Left renal cortex interstitium (tissue), 4 donors: ENCODE measurements at regions not wholly inside any gene's neighbourhood (a gene's known extent, or its start where the extent isn't known, plus 50 kb on each side); places are given as distances from the start of the nearest gene placed in this dataset.
"Not testable (repeated sequence)": the region's sequence is repeated elsewhere in the genome, so short reads cannot be mapped to it uniquely, and the experiment has no call there.

Experiments used
- DNase-seq, 4 donors: peaks; one replicate each; pipeline ENCODE4 v3.0.0-alpha.2; 2013; ENCODE audit warnings: low read depth in 4 of 4, low spot score in 2 of 4, missing footprints in 1 of 4

DNA sequence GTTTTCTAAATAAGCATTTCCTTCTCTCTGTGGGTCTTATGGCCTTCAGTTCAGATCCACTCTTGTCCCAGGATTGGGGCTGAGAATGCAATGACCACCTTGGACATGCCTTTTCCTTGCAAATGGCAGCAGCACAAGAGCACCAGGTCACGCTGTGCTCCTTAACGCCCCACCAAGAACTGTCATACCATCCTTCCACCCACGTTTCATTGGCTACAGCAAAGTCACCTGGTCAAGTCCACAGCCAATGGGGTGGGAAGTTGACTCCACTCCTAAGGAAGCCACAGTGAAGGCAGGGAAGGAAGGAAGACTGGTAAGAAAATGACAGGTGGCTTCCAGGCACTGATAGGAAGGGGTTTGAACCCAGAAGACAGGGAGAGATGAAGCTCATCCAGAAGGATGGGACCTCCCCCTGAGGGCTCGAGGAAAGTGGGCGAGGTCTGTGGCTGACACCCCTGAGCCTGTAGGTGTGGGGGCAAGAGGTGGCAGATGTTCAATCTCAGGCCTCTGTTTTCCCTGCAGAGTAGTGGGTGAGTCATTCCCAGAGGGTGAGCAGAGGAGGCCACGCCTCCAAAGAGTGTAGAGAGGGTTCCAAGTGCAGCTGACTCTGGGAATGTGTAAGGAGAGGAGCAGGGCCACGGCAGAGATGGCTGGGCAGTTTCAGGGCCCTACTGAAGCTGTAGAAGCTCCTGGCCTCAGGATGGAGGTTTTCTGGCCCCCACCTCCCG lies 113.5 kb upstream of the VRK1 start:
- DNase-seq, result no peak

GRCh38 chr14:96686126-96686525 lies 111.1 kb upstream of the VRK1 start:
- DNase-seq, result no peak

DNA sequence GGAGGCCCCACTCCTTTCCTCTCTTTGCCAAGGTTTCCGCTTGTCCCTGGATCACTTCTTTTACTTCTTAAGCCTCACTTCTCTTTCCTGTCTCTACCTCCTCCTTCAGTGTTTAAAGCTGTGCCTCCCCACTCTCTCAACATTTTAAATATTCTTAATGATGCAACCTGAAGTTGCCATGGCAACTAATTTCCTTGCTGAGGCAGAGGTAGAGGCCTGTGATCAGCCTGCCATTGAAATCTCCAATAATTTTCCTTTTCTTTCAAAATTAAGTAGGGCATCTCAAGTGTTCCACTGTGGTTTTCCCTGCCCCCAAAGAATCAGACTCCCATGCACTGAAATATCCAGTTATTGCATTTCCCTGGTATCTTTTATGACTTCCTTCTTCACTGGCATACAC lies 108.6 kb upstream of the VRK1 start:
- DNase-seq, result no peak

- no peak for DNase-seq
These were observed 106.3 kb upstream of the VRK1 start for GRCh38 chr14:96690713-96691383.

- no peak for DNase-seq
These were observed 103.8 kb upstream of the VRK1 start for GRCh38 chr14:96693252-96693820.

DNA sequence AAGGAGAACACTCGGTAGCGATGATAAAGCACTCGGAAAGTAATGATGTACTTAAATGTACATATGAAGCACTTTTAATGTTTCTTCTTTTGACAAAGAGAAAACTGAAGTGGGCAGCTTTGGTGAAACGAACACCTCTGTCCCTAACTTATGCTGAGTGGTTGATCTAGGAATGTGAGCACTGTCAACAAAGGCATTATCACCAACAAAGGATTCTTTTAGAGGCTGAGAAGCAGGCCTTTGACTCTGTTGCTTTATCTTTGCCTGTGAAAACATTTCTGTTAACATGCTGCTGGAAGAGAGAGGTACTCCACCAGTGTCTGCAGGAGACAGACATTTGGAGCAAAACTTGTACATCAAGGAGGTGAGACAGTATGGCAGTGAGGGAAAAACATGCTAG lies 103.2 kb upstream of the VRK1 start:
- no peak for DNase-seq

DNA sequence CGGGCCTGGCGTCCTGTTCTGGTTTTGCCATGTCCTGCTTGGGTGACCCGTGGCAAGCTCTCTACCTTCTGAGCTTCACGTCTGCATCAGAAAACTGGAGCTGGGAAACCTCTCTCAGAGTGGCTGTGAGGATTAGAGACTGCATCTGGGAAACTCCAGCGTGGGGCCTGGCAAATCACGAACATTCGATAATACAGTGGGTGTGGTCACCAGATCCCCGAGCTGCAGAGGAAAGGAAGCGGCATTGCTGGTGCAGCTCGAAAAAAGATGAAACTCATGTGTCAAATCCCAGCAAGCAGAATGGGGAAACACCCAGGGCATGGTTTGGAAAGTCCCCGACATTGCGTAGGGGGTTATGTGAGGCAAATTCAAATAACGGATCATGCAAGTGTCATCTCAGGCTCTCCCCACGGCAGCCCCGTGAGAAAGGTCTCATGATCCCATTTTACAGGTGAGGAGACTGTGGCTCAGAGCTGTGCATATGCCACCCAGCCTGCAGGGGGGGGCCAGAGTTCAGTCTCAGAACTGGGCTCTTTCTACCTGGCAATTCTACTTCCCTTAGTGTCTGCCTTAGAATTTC lies 98.1 kb upstream of the VRK1 start:
- DNase-seq, result no peak

DNA sequence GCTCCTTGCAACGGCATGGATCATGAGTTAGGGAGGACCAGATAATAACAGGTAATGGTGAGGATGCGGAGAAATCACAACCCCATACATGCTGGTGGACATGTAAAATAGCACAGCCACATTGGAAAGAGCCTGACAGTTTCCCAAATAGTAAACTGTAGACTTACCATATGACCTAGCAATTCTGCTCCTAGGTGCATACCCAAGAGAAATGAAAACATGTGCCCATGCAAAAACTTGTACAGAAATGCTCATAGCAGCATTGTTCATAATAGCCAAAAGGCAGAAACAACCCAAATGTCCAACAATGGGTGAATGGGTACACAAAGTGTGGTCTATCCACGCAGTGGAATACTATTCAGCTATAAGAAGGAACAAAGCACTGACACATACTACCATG lies 97.5 kb upstream of the VRK1 start:
- DNase-seq, result no peak

GRCh38 chr14:96702831-96703230 lies 94.4 kb upstream of the VRK1 start:
- no peak for DNase-seq

- DNase-seq, result no peak
These were observed 91.6 kb upstream of the VRK1 start for GRCh38 chr14:96705422-96706092.

DNA sequence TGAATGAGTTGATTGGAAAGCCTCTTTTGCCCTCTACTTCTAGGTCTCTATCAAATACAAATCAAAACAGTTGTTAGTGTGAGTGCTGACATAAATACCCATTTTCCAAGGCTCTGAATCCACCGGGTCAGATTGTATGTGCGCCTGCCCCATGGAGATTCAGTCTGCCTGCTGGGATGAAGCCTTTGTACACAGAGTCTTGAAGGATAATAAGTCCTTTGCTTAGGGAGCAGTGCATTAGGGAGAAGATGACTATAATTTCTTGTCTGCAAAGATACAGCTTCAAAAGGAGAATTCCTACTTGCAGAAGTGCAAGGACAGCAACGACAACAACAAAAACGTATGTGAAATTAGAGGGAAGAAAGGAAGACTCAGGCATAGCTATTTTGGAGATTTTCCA lies 90.3 kb upstream of the VRK1 start:
- no peak for DNase-seq

DNA sequence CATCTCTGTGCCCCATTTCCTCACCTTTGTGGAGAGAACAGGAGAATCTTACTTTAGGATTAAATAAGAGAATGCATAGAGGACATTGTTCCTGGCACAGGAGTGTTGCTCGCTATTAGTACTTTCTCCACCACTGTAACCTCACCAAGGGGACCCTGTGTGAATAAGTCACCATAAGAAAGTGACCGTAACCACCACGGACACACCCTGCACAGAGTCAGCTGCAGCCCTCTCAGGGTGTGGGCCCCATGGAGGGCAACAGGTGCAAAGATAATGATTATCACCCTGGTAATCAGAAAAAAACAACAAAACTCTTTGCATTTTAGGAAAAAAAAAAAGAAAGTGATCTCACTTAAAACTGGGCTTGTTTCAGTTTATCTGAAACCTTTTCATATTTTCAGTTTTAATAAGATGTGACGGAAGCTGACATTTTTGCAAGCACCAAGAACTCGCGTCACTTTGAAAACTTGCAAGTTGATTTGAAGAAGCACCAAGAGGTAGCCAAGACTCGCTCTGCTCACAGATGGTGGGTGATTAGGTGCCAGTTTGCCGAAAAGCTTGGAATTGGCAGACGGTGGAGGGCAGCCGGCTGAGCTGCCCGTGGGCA lies 87.0 kb upstream of the VRK1 start:
- DNase-seq, result no peak

DNA sequence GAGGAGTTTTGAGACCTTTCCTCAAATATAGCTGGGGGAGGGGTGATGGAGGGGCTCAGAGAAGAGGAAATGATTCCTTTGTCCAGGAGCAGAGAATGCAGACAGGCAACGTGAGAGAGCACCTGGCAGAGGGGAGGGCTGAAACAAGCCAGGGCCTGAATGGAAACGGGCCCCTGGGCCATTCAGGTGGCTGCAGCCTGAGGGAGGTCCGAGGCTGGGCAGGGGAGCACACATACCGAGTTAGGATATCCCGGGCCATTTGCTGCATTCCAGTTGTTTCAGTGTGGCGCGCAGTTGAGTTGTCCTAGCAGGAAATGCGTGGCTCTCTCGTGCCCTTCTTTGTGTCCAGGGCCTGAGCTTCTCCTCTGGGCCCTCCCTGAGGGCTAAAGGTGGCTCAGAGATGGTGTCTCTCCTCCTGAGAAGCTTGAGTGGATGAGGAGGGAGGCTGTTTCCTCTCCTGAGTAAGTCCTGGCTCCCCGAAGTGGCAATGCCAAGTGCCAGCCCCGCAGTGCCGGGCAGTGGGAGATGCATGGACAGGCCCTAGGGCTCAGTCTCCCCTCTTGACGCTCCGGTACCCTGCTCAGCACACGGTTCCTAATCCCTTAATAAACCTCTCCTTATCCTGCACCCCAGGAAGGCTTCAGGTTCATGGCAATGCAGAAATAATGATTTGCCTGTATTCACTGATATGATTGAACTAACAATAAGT lies 85.5 kb upstream of the VRK1 start:
- no peak for DNase-seq

GRCh38 chr14:96713426-96713825 lies 83.8 kb upstream of the VRK1 start:
- no peak for DNase-seq

- DNase-seq, result not testable (repeated sequence)
These were observed 82.6 kb upstream of the VRK1 start for GRCh38 chr14:96714537-96714936.

- DNase-seq, result no peak
These were observed 80.1 kb upstream of the VRK1 start for GRCh38 chr14:96717116-96717515.

DNA sequence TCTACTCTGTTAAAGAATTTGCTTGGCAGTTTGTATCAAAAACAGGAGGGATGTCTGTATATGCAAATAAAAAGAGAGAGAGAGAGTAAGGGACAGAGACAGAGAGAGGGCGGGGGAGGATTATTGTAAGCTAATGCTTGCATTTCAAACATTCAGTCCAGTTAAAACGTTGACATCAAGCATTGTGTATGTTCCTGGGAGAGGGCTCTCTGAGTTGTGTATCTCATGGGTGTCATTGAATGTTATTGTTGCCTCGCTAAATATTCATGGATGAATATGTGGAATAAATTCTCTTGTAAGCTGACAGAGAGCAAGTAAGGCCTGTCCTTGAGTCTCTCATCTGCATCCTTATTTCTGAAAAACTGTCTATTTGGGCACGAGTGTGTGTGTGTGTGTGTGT lies 78.8 kb upstream of the VRK1 start:
- DNase-seq, result no peak

GRCh38 chr14:96720702-96721101 lies 76.5 kb upstream of the VRK1 start:
- not testable (repeated sequence) for DNase-seq

DNA sequence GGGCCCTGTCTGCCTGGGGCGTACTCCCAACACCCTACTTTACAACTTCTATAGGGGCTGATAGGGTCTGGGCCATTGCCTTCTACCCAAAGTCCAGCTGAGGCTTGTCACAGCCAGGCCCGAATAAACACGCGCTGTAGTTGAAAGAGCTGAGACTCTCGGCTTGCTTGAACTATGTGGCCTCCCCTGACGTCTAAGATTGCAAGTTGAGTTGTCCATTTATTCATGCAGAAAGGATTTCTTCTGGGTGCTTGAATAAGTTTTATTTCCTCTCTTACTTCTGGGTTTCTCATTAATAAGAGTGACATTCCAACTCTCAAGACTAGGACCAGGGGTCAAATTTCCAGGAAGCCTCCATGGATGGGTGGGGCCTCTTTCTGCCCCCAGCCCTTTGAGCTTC lies 74.4 kb upstream of the VRK1 start:
- peak in 1 of 4 donors; percentile 43 for DNase-seq

- no peak for DNase-seq
These were observed 73.2 kb upstream of the VRK1 start for GRCh38 chr14:96723946-96724345.
